GM21528 (cell line): ENCODE measurements at regions not wholly inside any gene's neighbourhood (a gene's known extent, or its start where the extent isn't known, plus 50 kb on each side); places are given as distances from the start of the nearest gene placed in this dataset.
"Not testable (repeated sequence)": the region's sequence is repeated elsewhere in the genome, so short reads cannot be mapped to it uniquely, and the experiment has no call there.

Experiments
- ATAC-seq: cut with Tn5 transposase; IDR thresholded peaks from one replicate; pipeline ENCODE4 v1.9.1; 2021; ENCODE audit warnings: mild to moderate bottlenecking, moderate library complexity; ENCODE audit not compliant: unreplicated experiment, low FRiP score

- ATAC-seq, result no peak
Observed at GRCh38 chr16:13448346-13448745, 471.6 kb upstream of the ERCC4 start.

DNA sequence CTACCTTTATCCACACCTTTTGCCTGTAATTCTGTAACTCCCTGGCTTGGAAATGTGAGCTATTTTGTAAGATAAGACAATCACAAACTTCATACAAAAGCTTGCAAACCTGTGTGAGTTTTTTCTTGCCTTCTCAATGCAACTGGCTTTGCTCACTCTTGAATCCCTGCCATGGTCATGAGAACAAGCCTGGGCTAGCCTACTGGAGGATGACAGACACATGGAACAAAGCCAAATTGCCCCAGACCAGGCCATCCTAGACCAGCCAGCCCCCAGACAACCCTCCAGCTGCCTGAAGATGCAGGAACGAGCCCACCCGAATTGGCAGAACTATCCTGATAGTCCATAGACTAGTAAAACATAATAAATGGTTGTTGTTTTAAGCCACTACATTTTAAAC lies 466.6 kb upstream of the ERCC4 start:
- ATAC-seq, result no peak

DNA sequence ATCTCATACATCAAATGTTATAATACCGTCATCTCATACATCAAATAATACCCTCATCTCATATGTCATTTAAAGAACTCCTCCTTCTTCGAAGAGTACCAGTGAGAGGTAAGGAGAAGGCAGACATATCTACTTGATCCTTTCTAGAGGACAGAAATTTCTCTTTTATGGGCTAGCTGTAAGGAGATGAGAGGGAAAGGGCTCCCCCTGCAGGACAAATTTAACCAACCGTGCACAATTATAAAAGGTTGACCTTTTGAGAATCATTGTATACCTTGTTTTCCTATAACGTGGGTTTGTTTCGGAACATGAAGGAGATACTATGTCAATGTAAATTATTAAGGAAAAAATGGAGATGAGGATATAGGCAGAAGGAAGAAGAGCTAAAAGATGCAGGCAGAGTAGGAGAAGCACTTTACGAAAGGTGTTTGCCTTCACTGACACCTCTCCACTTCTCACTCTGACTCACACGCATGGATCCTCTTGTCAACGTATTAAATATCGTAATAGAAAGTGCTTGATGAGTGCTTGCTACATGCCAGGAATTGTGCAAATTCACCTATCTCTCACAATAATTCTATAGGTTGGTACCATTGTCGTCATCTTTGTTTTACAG lies 465.9 kb upstream of the ERCC4 start:
- ATAC-seq, result no peak

DNA sequence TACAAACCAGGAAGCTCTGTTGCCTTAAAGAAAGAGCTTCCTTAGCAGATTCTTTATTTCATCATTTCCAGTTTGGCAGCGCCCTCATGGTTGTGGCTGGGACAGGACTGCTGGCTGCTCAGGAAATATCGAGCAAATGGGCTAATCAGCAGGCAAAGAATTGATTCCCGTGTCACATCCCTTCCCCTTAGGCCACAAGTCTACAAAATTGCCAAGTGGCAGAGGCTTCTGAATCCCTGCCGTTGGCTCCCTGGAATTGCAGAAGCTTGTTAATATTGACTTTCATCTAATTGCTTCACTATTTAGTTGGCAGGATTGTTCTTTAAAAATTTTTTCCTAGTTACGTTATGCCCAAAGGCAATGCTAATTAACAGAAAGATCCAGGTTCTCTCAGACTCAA lies 456.3 kb upstream of the ERCC4 start:
- ATAC-seq, result no peak

DNA sequence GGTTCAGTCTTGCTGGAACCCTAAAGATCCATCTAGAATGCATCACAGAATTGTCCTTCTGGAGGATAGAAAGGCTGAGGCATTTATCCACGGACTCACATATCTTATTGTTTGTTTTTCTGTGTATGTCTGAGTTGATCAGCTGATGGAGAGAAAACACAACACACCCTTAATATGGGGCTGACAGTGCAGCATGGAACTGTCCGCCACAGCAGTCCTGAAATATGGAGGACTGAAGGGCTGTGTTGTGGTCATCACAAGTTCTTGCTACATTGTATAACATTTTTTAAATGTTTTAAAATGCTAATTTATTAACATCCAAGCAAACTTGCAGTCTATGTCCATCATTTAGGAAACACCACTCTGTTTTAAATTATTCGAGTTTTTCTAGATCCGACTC lies 448.9 kb upstream of the ERCC4 start:
- ATAC-seq, result no peak

DNA sequence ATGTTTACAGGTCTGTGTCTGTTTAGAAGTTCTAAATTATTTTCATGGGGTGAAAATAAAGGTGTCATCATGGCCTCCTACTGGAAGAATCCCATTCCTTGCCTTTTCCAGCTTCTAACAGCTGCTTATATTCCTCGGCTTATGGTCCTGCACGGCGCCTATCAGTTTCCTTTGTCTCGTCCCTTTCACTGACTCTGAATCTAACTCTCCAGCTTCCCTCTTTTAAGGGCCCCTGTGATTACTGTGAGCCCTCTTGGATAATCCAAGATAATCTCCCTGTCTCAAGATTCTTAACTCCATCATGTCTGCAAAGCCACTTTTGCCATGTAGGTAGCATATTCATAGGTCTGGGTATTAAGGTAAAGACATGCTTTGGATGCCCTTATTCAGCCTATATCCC lies 441.0 kb upstream of the ERCC4 start:
- ATAC-seq, result no peak

DNA sequence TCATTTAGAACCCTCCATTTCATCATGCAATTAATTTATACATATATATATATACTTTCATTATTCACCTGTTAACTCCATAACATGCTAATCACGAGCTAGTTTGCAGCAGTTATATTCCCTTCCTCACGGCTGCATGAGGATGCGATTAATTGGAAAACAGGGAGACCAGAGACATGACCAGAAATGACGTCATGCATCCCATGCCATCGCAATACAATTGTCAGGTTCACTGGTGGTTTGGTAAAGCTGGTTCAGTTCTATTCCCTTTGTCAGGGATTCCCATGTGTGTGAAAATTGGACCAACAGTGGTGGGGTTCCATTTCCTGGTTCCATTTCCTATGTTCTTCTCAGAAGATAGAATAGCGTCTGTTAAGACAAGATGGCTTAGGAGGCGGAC lies 440.4 kb upstream of the ERCC4 start:
- ATAC-seq, result no peak

GRCh38 chr16:13480801-13481200 lies 439.2 kb upstream of the ERCC4 start:
- no peak for ATAC-seq

DNA sequence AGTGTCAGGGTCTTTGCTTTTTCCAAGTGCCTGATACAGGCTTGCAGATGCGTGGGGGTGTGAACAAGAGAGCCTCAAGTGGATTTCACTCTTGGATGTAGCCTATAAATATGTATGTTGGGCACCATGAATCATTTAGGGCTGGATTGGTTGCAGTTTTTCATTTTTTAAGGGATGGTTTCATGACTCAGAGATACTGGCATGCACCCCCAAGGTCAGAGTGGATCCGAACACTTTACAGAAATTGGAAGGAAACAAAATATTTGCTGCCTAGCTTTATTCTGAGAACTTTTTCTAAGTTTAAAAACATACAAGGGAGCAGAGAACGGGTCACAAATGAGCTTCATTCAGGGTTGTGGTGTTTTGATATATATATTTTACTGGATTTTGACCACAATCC lies 436.8 kb upstream of the ERCC4 start:
- ATAC-seq, result no peak

GRCh38 chr16:13489416-13489815 lies 430.5 kb upstream of the ERCC4 start:
- ATAC-seq, result not testable (repeated sequence)

DNA sequence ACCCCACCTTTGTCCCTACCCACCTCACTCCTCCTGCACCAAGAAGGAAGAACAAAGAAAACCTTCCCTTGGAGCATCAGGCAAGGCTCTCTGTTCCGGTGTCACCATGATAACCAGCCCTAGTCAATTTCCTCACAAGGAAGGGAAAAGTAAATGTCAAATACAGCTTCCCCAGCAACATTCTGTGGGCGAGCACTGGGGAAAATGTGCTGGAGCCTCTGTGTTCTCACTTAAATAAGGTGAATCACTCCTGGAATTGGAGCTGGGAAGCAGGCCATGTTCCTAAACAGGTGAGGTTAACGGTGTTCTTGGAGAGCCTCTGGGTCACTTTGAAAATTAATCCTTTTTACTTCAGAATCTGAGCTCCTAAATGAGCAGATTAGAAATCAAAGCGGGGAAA lies 427.9 kb upstream of the ERCC4 start:
- ATAC-seq, result no peak

DNA sequence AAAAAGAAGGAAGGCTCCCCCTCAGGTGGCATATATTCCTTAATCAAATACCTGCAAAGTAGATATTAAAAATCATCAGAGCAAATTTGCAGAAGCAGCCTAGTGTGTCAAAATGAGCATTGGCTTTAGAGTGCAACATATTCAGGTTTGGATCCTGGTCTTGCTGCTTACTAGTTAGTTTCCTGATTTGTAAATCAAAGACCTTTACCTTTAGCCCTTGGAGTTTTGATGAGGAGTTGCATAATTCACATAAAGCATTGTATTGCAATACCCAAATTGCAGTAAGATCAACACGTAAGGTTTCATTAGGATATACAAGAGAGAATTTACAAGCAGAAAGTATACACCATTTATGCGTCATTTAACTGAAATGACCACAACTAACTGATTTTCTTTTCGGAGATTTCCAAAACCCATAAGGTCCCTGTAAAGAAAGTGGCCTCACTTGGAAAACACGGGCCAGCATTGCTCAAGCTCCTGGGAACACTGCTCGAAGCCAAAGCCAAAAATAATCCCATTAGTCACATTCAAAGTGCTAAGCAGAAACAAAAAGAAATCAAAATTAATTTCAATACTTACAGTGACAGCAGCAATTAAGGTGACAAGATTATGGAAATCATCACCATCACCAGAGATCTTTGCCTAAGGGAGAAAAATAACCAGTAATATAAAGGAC lies 415.9 kb upstream of the ERCC4 start:
- no peak for ATAC-seq

GRCh38 chr16:13507530-13507929 lies 412.4 kb upstream of the ERCC4 start:
- no peak for ATAC-seq

DNA sequence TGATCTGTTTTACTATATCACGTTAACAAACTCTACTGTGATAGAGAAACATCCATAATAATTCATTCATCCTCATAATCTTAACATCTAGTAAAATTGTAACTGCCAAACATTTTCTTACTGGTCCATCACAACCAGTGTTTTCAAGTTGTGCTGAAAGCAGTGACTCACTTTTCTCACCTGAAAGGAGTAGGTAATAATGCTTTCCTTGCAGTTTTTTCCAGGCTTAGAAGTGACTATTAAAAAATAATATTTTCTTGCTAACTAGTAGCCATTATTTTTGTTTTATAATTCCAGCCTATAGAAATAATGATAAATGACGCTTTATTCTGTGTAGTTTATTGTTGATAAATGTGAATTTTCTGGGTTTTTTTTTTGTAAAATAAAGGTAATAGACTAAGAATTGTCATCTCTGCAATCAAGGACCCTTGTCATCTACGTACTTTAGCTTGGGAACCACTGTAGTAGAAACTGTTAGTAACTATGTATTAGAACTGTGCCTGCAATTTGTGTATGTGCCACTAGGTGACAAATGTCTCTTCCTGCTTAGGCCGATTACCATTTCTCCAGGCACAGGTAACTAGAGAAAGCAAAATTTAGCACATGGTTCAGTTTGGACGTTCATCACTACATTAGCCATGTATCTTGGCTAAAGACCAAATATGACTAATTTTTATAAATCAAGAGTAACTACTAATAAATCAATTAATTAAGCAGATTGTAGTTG lies 409.4 kb upstream of the ERCC4 start:
- no peak for ATAC-seq

GRCh38 chr16:13517841-13518240 lies 402.1 kb upstream of the ERCC4 start:
- no peak for ATAC-seq

GRCh38 chr16:13519871-13520270 lies 400.1 kb upstream of the ERCC4 start:
- ATAC-seq, result no peak

DNA sequence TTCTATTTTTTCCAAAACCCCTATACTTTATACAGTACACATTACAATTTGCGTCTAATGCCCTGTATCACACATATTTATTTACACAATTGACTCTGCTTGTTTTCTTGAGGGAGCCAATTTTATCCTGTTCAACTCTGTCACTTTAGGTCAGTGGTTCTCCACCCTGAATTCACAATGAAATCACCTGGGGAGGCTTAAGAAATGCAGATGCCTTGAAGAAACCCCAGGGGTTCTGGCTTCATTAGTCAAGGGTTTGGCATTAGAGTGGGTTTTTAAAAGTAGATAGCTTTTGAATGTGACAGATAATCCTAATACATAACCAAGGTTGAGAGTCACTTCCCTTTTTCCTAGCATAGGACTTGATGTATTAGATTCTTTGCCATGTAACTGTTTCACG lies 398.6 kb upstream of the ERCC4 start:
- ATAC-seq, result no peak

- no peak for ATAC-seq
Observed at GRCh38 chr16:13527332-13527731, 392.6 kb upstream of the ERCC4 start.

- ATAC-seq, result no peak
Observed at GRCh38 chr16:13528691-13529090, 391.3 kb upstream of the ERCC4 start.

DNA sequence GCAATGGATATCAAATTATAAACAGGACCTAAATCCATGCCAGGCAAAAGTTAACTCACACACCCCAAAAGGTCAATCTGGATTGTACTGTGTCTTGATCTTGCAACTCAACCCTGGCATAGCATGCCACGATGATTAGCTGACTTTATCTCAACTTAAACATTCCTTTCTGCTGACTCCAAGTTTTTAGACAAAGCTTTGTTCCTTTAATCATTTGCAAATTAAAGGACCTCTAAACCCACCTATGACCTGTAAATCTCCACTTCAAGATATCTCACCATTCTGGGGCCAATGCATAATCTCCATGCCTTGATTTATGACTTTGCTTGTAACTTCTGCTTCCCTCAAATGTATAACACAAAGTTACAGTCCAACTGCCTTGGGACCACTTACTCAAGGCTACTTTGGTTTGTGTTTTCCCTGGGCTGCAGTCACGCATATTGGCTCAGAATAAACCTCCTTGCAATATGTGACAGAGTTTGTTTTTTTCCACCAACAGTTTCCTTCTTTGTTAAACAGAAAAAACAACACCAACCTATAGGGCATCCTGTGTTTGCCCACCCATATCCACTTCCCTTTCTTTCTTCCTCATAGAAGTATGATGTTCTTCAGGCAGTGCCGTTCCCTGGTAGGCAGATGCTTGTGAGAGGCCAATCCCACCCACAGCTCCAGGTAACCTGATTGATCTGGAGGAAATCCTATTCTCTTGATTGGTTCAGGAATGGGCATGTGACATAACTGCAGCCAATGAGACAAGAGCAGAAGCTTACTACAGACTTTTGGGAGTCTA lies 390.6 kb upstream of the ERCC4 start:
- no peak for ATAC-seq

DNA sequence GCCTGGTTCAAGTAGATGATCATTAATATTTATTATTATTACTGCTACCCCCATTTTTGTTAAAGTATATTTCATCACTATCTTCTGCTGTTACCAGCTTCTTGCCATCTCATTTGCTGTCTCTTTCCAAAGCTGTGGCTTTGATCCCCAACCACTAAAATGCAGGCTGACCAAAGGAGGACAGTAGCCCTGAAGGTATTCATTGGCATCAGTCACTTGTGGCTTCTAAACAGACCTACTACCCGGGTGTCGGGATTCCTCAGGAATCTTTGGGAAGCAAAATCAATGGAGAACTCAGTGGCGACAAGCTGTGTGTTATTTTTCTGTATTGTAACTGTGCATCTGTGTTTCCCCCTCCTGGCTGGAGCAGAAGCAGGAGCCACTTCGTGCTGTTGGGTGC lies 379.2 kb upstream of the ERCC4 start:
- no peak for ATAC-seq
